ENCODE measurements at regions not wholly inside any gene's neighbourhood (a gene's known extent, or its start where the extent isn't known, plus 50 kb on each side); places are given as distances from the start of the nearest gene placed in this dataset.

GRCh38 chr2:14910654-14911053, 278.1 kb downstream of the LRATD1 start:
- Histone ChIP-seq H3K27me3 (ENCODE audit: insufficient read depth, low read length) (no peaks in the 10 kb centered on the region), H3K9ac (ENCODE audit: low read length) (no peak overlapping the region), H4K20me1 (ENCODE audit: insufficient read depth, low read length) (no peaks in the 10 kb centered on the region), H3K9me3 (ENCODE audit: insufficient read depth, low read depth, low read length) (no peaks in the 10 kb centered on the region), H3K4me3 (ENCODE audit: insufficient read depth, low read depth, low read length) (no peak overlapping the region), H3K27ac (ENCODE audit: low read depth, low read length) (no peak overlapping the region), H3K4me1 (ENCODE audit: insufficient read depth, low read length) (no peaks in the 10 kb centered on the region), H3K36me3 (ENCODE audit: insufficient read depth, low read length) (no peaks in the 10 kb centered on the region), H2AFZ (ENCODE audit: low read depth, low read length) (no peak overlapping the region), H3K79me2 (ENCODE audit: insufficient read depth, low read length) (no peaks in the 10 kb centered on the region), H3K4me2 (ENCODE audit: low read length) (no peak overlapping the region)
- H3K4me1 Mint-ChIP-seq (ENCODE audit: low read depth, unreplicated experiment) = no peaks in the 10 kb centered on the region
- no peaks in the 10 kb centered on the region for H3K36me3 Mint-ChIP-seq (ENCODE audit: low read depth, unreplicated experiment)
- no peak for TF ChIP-seq EZH2 (IDR thresholded peaks at IDR 0.05; ENCODE audit: insufficient read depth, low read length)
- TF ChIP-seq CTCF (IDR thresholded peaks at IDR 0.05; ENCODE audit: insufficient read depth, low read depth, low read length) = no peak
- DNase-seq (ENCODE audit: low read depth) (no peak), FAIRE-seq (no peak)
- peaks cover 2% of the 10 kb centered on the region for H3K9me3 Mint-ChIP-seq (ENCODE audit: unreplicated experiment)
- no peak overlapping the region for H3K27ac Mint-ChIP-seq (ENCODE audit: unreplicated experiment)
- peaks cover 4% of the 10 kb centered on the region for H3K27me3 Mint-ChIP-seq (ENCODE audit: low read depth, unreplicated experiment)
- H3K4me3 Mint-ChIP-seq (ENCODE audit: unreplicated experiment) = no peak overlapping the region

- H3K27ac ChIP-seq (ENCODE audit: low read depth, low read length) = no peak overlapping the region
- no peak for TF ChIP-seq CTCF (IDR thresholded peaks at IDR 0.05; ENCODE audit: insufficient read depth, low read depth, low read length)
- no peak for TF ChIP-seq EZH2 (IDR thresholded peaks at IDR 0.05; ENCODE audit: insufficient read depth, low read length)
- H3K27me3 Mint-ChIP-seq (ENCODE audit: low read depth, unreplicated experiment) = no peaks in the 10 kb centered on the region
Measured at GRCh38 chr2:14915983-14916382, 283.5 kb downstream of the LRATD1 start.

GRCh38 chr2:14923820-14924580, 291.5 kb downstream of the LRATD1 start:
- Mint-ChIP-seq H3K27me3 (ENCODE audit: low read depth, unreplicated experiment) (no peaks in the 10 kb centered on the region), H3K27ac (ENCODE audit: unreplicated experiment) (no peak overlapping the region), H3K36me3 (ENCODE audit: low read depth, unreplicated experiment) (no peaks in the 10 kb centered on the region), H3K4me1 (ENCODE audit: low read depth, unreplicated experiment) (no peaks in the 10 kb centered on the region), H3K4me3 (ENCODE audit: unreplicated experiment) (no peak overlapping the region), H3K9me3 (ENCODE audit: unreplicated experiment) (peaks cover 6% of the 10 kb centered on the region)
- no peak overlapping the region for H2AFZ ChIP-seq (ENCODE audit: low read depth, low read length)
- no peak overlapping the region for H3K4me2 ChIP-seq (ENCODE audit: low read length)
- no peaks in the 10 kb centered on the region for H3K79me2 ChIP-seq (ENCODE audit: insufficient read depth, low read length)
- H3K9ac ChIP-seq (ENCODE audit: low read length) = no peak overlapping the region
- H3K27ac ChIP-seq (ENCODE audit: low read depth, low read length) = no peak overlapping the region
- no peak for DNase-seq (ENCODE audit: low read depth)
- H3K9me3 ChIP-seq (ENCODE audit: insufficient read depth, low read depth, low read length) = no peaks in the 10 kb centered on the region
- H4K20me1 ChIP-seq (ENCODE audit: insufficient read depth, low read length) = no peaks in the 10 kb centered on the region
- FAIRE-seq = no peak
- H3K27me3 ChIP-seq (ENCODE audit: insufficient read depth, low read length) = no peaks in the 10 kb centered on the region
- H3K4me1 ChIP-seq (ENCODE audit: insufficient read depth, low read length) = no peaks in the 10 kb centered on the region
- H3K36me3 ChIP-seq (ENCODE audit: insufficient read depth, low read length) = no peaks in the 10 kb centered on the region
- TF ChIP-seq CTCF (IDR thresholded peaks at IDR 0.05; ENCODE audit: insufficient read depth, low read depth, low read length) = no peak
- no peak for TF ChIP-seq EZH2 (IDR thresholded peaks at IDR 0.05; ENCODE audit: insufficient read depth, low read length)
- H3K4me3 ChIP-seq (ENCODE audit: insufficient read depth, low read depth, low read length) = no peak overlapping the region

More at GRCh38 chr2:14915983-14916382, 283.5 kb downstream of the LRATD1 start:
- no peaks in the 10 kb centered on the region for H3K9me3 ChIP-seq (ENCODE audit: insufficient read depth, low read depth, low read length)
- no peak overlapping the region for H2AFZ ChIP-seq (ENCODE audit: low read depth, low read length)
- H4K20me1 ChIP-seq (ENCODE audit: insufficient read depth, low read length) = no peaks in the 10 kb centered on the region
- no peak overlapping the region for H3K4me3 ChIP-seq (ENCODE audit: insufficient read depth, low read depth, low read length)
- no peak overlapping the region for H3K9ac ChIP-seq (ENCODE audit: low read length)
- DNase-seq (ENCODE audit: low read depth) = no peak
- Mint-ChIP-seq H3K27ac (ENCODE audit: unreplicated experiment) (no peak overlapping the region), H3K4me1 (ENCODE audit: low read depth, unreplicated experiment) (no peaks in the 10 kb centered on the region), H3K36me3 (ENCODE audit: low read depth, unreplicated experiment) (no peaks in the 10 kb centered on the region), H3K9me3 (ENCODE audit: unreplicated experiment) (peaks cover 2% of the 10 kb centered on the region), H3K4me3 (ENCODE audit: unreplicated experiment) (no peak overlapping the region)
- no peak overlapping the region for H3K4me2 ChIP-seq (ENCODE audit: low read length)
- FAIRE-seq = no peak
- no peaks in the 10 kb centered on the region for H3K79me2 ChIP-seq (ENCODE audit: insufficient read depth, low read length)
- no peaks in the 10 kb centered on the region for H3K4me1 ChIP-seq (ENCODE audit: insufficient read depth, low read length)
- H3K36me3 ChIP-seq (ENCODE audit: insufficient read depth, low read length) = no peaks in the 10 kb centered on the region
- no peaks in the 10 kb centered on the region for H3K27me3 ChIP-seq (ENCODE audit: insufficient read depth, low read length)
